Stimulated activated CD4-positive, alpha-beta T cell treated with anti-CD3 and anti-CD28 coated beads, Interleukin-2, amount 100 ng/mL, for 4 hours (primary cell): ENCODE measurements at regions not wholly inside any gene's neighbourhood (a gene's known extent, or its start where the extent isn't known, plus 50 kb on each side); places are given as distances from the start of the nearest gene placed in this dataset.

ENCODE experiments used
- DNase-seq: peaks from one replicate; pipeline ENCODE4 v3.0.0-alpha.2; 2020; ENCODE audit warnings: low read depth

DNA sequence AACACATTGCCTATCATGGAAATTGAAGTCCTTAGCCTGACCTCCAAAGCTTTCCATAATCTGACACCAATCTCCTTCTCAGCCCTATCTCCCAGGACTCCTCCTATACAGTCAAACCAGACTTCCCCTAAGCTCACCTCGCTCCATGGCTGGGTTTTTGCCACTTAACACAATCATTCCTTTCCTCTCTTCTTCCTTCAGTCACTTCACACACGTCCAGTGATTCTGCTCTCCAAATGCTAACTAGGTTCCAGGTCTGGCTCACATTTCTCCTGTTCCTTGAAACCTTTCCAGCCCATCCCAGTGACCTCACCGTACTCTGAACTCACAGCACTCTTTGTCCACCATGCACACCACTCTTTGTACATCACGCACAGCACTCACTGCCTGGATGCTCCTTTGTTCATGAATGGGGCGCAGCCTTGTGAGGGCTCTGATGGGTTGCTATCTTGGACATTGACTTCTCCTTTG lies 98.4 kb downstream of the GLUL start:
- no peak for DNase-seq

GRCh38 chr1:182292193-182292741 lies 99.3 kb downstream of the GLUL start:
- DNase-seq: no peak

- DNase-seq: no peak
Measured at GRCh38 chr1:182291584-182292192, 99.9 kb downstream of the GLUL start.

DNA sequence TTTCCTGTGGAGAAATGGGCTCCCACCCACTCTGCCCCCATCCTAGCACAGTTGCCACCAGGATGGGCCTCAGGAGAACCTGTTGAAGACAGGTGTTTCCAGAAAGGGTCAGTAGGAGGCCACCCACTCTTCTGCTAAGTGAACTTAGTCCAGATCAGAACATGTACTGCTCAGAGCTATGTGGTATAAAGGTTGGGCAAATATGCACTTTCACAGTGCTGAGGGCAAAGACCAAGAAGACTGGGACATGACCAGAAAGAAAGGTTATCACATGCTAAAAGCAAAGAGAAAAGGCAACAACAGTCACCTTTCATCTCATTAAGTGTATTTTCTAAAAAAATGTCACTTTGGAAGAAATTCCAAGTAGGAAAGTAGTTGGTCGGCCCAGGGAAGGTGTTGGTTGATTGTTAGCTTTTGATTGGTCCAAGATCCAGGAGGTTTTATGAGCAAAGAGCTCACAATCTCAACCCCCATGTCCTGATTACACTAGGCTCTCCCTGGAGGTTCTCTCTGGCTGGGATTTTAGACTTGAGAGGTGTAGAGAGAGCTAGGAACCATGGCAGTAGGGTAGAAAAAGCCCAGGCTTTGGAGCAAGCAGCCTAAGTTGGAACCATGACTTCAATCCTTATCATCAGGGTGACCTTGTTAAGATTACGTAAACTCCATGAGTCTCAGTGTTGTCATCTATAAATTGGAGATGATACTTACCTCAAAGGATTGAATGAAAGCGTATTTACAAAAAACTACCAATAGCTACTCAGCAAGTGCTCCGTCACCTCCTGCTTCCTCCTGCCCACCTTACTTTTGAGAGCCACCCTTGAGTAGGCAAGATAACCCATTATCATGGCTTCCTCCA lies 102.6 kb downstream of the GLUL start:
- no peak for DNase-seq

DNA sequence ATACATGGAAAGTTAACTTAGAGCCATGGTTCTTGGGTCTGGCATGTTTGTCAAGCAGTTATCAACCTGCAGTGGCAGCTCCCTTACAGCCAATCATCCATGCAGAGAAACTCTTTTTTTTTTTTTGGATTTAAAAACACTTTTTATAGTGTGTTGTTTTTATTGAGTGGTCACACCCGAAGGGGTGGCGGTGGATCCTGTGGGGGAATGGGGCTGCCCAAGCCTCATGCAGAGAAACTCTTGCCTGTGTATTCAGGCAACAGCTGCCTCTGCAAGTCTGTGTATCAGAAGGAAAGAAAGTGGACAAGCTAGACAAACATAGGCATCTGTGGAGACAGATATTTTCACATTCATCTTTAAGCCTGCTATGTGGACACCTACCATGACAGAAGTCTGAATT lies 104.8 kb downstream of the GLUL start:
- no peak for DNase-seq

DNA sequence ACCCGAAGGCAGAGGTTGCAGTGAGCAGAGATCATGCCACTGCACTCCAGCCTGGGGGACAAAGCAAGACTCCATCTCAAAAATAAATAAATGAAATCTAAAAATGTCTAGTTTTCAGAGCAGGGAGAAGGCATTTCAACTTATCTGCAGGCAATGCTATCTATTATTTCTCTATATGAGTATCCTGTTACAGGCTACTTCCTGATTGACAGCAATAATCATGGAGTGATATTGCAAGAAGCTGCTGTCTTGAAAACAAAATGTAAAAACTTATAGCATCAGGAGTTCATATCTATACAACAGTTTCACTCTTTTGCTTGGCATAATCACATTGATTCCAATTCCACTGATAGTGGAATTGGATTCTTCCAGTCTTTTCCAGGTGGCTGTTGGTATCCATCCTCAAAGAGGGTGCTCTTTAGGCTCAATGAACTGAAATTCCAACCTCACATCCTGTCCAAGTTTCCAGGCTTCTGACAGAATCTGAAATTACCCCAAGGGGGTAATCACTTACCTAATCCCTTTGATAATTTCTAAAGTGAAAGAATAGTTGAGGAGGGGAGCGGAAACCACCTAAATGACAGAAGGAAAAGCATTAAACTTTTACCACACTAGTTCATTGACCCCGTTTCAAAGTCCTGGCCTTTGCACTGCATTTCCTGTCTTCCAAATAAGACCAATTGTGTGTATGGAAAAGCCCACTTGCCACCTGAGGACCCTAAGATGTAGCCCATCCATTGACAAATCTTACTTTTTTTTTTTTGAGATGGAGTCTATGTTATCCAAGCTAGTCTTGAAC lies 107.6 kb downstream of the GLUL start:
- no peak for DNase-seq

DNA sequence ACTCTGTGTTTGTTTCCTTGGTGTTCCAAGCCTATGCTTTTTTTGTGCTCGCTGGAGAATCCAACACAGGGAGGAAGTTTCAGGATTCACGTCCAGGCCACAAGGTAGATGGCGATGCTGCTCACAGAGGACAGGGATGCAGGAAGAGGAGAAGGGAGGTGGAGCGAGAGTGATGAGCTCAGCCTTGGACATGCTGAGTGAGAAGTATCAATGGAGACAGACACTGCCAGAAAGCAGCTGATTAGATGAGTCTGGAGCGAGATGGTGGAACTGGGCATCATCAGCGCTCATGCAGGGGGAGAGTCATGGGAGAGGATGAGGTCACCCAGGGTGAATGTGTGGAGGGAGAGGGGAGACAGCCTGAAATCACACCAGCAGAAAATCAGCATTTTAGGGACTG lies 110.0 kb downstream of the GLUL start:
- no peak for DNase-seq

DNA sequence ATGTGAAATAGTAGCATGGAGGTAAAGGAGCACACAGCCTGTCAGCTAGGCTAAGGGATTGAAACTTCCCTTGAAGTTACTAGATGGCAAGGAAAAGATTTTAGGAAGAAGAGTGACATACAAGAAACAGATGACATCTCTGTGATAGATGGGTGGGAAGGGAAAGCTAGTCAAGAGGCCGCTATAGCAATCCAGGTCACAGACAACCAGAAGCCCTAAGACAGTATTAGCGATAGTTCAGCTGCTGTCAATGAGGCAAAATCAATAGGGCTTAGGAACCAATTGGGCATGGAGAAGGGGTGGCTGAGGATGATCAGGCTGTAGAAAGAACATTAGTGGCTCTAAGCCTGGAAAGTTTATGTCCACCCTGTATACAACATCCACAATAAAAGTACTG lies 111.1 kb downstream of the GLUL start:
- no peak for DNase-seq

GRCh38 chr1:182279724-182280503 lies 111.7 kb downstream of the GLUL start:
- no peak for DNase-seq

DNA sequence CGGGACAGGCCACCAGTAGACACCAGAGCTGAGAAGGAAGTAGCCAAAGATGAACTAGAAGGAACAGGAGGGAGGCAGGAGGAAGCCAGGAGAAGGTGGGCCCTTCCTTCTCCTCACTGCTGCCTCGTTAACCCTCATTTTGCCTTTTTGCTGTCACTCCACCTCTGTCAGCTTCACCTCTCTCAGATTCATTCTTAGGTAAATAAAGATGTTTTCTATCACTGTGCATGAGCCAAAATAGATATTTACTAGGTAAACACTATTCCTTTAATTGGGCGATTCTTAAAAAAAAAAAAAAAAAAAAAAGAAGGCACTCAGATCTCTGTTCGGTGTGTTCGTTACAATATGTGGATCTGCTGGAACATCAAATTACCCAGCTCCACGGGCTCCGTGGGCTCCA lies 112.3 kb downstream of the GLUL start:
- no peak for DNase-seq

DNA sequence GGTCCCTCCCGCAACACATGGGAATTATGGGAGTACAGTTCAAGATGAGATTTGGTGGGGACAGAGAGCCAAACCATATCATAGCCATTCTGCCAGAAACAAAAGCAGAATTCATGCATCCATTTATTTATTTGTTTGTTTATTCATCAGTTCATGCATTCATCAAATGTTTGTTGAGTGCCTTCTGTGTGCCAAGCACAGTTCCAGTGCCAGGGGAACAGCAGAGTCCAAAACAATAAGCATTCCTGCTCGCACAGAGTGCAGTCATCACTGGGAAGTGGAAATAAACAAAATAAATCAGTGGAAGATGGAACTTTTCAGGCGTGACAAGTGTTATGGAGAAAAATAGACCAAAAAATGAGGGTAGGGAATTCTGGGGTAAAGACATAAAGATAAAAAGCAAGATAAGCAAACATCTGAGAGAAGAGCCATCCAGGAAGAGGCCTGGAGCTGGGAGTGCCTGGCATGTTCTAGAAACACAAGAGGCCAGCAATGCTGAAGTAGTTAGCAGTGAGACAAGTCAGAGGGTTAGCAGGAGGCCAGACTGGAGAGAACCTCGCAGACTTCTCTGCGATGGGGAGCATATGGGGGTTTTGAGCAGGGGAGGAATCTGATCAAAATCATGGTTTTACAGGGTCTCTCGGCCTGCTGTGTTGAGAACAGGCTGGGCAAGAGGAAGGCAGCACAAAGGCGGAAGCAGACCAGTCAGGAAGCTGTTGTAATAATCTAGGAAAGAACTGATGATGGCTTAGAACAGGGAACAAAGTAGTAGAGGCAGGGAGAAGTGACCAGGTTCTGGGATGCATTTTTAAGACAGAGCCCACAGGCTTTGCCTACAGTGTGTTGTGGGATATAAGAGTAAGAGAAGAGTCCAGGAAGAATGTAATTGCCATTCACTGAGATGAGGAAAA lies 113.2 kb downstream of the GLUL start:
- no peak for DNase-seq

DNA sequence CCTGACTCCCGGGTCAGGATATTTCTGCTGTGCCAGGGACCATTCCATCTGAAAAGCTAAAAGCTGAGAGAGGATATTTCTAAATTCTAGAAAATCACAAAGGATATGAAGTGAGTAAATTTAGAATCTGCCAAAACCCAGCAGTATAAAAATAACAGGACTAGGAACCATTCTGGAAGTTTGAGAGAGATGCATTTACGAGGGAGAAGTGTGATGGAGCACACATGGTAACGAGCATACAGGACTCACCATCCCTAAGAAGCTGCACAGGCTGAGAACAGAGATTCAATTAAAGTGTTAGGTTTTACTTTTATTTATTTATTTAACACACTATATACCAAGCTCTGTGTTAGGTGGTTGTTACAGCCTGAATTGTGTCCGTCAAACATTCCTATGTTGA lies 116.3 kb downstream of the GLUL start:
- DNase-seq: no peak

DNA sequence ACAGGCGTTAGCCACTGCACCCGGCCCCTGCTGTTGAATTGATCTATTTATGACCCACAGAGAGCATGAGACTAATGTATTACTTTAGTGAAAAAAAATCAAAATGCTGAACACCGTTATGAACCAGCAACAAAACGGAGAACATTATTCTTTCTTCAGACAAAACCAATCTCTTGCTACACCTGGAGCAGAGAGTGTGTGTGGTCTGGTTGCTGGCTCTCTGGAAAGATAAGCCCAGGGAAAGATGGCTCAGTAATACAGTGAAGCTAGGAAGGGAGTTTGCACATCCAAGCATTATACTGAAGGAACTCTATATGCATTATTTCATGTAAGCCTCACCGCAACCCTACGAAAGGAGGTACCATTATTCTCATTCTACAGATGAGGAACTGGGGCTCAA lies 117.0 kb downstream of the GLUL start:
- no peak for DNase-seq

DNA sequence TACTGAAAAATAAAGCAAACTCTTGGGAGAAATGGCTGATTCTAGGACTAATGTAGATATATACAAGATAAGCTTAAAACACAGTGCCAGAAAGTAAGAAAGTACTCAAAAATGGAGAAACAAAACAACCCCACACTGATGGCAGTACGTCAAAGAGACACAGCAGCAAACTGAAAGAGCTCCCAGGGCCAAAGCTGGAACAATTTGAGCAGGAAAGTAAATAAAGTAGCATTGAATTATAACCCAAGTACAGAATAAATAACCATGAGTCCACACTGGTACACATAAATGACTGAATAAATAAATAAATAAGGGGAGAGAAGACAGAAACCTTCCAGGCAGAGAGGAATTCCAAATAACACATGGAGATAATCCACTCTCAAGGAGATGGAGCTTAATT lies 120.9 kb downstream of the GLUL start:
- DNase-seq: no peak

DNA sequence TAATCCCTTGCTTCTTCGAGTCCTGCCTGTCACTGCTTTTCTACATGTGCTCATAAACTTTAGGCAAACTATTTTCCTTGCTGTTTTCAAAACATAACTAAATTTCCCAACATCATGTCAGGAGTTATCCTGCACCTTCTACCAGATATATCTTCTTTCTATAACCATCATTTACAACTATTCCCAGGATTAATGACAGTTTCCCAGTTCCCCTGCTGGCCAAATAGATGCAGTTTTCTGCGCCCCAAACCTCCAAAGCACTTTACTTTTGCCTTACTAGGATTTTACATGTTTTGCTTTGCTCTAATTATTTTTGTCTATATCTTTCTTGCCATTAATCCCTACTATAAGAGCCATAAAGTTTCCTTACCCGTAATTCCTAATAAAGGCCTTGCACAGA lies 122.5 kb downstream of the GLUL start:
- no peak for DNase-seq

GRCh38 chr1:182268669-182269068 lies 122.9 kb downstream of the GLUL start:
- DNase-seq: no peak

DNA sequence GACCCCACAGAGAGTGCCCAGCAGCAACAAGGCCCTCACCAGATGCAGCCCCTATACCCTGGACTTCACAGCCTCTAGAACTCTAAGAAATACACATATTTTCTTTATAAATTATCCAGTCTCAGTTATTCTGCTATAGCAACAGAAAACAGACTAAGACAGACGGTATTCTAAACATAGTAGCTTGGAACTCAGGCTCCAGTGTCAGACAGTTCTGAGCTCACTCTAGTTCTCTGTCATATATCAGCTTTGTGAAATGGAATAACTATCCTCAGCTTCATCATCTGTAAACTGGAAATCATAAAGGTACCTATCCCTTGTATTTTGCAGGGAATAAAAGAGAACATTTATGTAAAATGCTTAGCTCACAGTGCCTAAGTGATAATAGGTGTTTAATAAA lies 127.4 kb downstream of the GLUL start:
- no peak for DNase-seq

GRCh38 chr1:182263706-182264105 lies 127.9 kb downstream of the GLUL start:
- DNase-seq: no peak

DNA sequence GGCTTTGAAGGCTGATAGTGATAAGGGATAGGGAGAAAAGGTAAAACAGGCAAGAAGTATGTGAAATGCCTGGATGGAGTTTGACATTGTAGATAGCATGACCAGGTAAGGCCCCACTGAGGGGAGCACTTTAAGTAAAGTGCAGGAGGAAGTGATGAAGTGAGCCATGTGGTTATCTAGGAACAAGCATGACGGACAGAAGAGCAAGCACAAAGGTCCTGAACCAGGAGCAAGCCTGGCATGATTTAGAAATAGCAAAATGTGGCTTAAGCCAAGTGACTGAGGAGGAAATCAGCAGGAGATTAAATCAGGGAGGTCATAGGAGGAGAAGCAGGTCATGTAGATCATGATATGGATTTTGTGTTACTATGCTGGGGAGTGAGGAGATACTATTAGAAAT lies 129.2 kb downstream of the GLUL start:
- DNase-seq: no peak

DNA sequence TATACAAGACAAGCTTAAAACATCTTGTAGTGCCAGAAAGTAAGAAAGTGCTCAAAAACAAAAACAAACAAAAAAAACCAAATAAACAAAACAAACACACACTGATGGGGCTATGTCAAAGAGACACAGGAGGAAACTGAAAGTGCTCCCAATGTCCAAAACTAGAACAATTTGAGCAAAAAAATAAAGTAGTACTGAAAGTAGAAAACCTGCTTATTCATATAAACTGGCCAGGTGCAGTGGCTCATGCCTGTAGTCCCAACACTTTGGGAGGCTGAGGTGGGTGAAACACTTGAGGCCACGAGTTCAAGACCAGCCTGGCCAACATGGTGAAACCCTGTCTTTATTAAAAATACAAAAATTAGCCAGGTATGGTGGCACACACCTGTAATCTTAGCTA lies 129.9 kb downstream of the GLUL start:
- DNase-seq: no peak

- no peak for DNase-seq
Measured at GRCh38 chr1:182260516-182260915, 131.1 kb downstream of the GLUL start.
